Nephron (organoid): ENCODE measurements at regions not wholly inside any gene's neighbourhood (a gene's known extent, or its start where the extent isn't known, plus 50 kb on each side); places are given as distances from the start of the nearest gene placed in this dataset.

Experiments
- H3K27ac Mint-ChIP-seq, 3 experiments: 2 replicates each; pipeline ENCODE4 v1.8.0; 2020; ENCODE audit warnings: mixed read lengths in 3 of 3, mild to moderate bottlenecking in 2 of 3, moderate library complexity in 1 of 3
- H3K27me3 Mint-ChIP-seq: 2 replicates; pipeline ENCODE4 v1.8.0; 2021; ENCODE audit warnings: low read depth, mild to moderate bottlenecking, moderate library complexity, mixed read lengths
- H3K36me3 Mint-ChIP-seq: 2 replicates; pipeline ENCODE4 v1.8.0; 2020; ENCODE audit warnings: low read depth, mixed read lengths
- H3K4me1 Mint-ChIP-seq: 2 replicates; pipeline ENCODE4 v1.8.0; 2020; ENCODE audit warnings: mixed read lengths
- H3K4me3 Mint-ChIP-seq, 3 experiments: 2 replicates each; pipeline ENCODE4 v1.8.0; 2020; ENCODE audit warnings: mild to moderate bottlenecking in 3 of 3, mixed read lengths in 3 of 3, moderate library complexity in 2 of 3
- H3K9me3 Mint-ChIP-seq: 2 replicates; pipeline ENCODE4 v1.8.0; 2020; ENCODE audit warnings: mixed read lengths
- CTCF ChIP-seq, 3 experiments: fragments of 200-600 bp; sonication (generic); IDR thresholded peaks; one replicate each; pipeline ENCODE4 v1.5.0; 2021; ENCODE audit warnings: antibody characterized with exemption in 3 of 3; ENCODE audit not compliant: unreplicated experiment in 3 of 3

GRCh38 chr2:22628221-22628620 is 756.8 kb upstream of the KLHL29 start:
- Mint-ChIP-seq H3K4me1 (no peaks in the 10 kb centered on the region), H3K9me3 (peaks cover 5% of the 10 kb centered on the region), H3K27me3 (peaks cover 13% of the 10 kb centered on the region), H3K4me3 (no peak overlapping the region), H3K36me3 (no peaks in the 10 kb centered on the region), H3K27ac (no peak overlapping the region)
- TF ChIP-seq CTCF (IDR thresholded peaks at IDR 0.05; ENCODE audit: unreplicated experiment in 3 of 3): no peak

DNA sequence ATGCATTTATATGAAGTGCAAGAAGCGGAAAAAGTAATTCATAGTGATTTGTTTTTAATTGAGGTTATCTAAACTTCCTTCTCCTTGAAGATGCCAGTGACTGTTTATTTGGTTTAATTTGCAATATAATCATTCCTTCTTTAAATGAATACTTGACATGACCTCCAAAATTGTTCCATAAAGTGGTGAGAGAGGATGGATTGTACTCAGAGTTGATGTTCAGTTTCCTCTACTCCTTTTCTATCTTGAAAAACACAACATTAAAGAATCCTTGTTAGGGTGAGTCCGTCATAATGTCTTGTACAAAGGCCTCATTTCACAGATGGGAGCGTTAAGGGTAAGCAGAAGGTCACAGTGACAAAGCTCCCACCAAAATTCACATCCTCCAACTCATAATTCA is 756.1 kb upstream of the KLHL29 start:
- Mint-ChIP-seq H3K36me3 (no peaks in the 10 kb centered on the region), H3K4me3 (no peak overlapping the region), H3K4me1 (no peaks in the 10 kb centered on the region), H3K27ac (no peak overlapping the region), H3K9me3 (peaks cover 5% of the 10 kb centered on the region), H3K27me3 (peaks cover 13% of the 10 kb centered on the region)
- TF ChIP-seq CTCF (IDR thresholded peaks at IDR 0.05; ENCODE audit: unreplicated experiment in 3 of 3): no peak

DNA sequence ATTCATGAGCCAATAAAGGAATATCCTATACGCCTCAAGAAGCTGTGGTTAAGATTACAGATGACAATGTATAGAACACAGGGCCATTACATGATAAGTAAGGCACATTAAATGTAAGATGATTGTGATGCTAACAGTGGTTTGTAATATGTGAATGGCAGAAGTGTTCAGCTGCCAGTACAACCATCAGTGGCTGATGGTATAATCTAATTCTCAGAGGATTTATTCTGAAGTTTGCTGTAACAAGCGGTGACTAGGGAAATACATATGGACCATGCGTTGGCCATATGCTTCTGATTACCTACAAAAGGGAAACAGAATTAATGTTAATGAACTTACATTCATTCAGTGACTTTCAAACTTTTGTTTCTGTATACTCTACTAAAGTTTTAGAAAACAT is 750.8 kb upstream of the KLHL29 start:
- no peak for TF ChIP-seq CTCF (IDR thresholded peaks at IDR 0.05; ENCODE audit: unreplicated experiment in 3 of 3)
- Mint-ChIP-seq H3K9me3 (peaks cover 5% of the 10 kb centered on the region), H3K4me1 (peaks cover 5% of the 10 kb centered on the region), H3K4me3 (no peak overlapping the region), H3K27me3 (peaks cover 15% of the 10 kb centered on the region), H3K36me3 (no peaks in the 10 kb centered on the region), H3K27ac (no peak overlapping the region)

GRCh38 chr2:22656426-22656825 is 728.6 kb upstream of the KLHL29 start:
- TF ChIP-seq CTCF (IDR thresholded peaks at IDR 0.05; ENCODE audit: unreplicated experiment in 3 of 3): no peak
- H3K36me3 Mint-ChIP-seq: no peaks in the 10 kb centered on the region
- H3K4me1 Mint-ChIP-seq: no peaks in the 10 kb centered on the region
- no peak overlapping the region for H3K27ac Mint-ChIP-seq
- no peak overlapping the region for H3K4me3 Mint-ChIP-seq
- H3K9me3 Mint-ChIP-seq: peaks cover 13% of the 10 kb centered on the region
- peaks cover 2% of the 10 kb centered on the region for H3K27me3 Mint-ChIP-seq

GRCh38 chr2:22673529-22673928 is 711.5 kb upstream of the KLHL29 start:
- Mint-ChIP-seq H3K36me3 (no peaks in the 10 kb centered on the region), H3K9me3 (no peaks in the 10 kb centered on the region), H3K4me3 (no peak overlapping the region), H3K27ac (no peak overlapping the region), H3K4me1 (no peaks in the 10 kb centered on the region), H3K27me3 (no peaks in the 10 kb centered on the region)
- TF ChIP-seq CTCF (IDR thresholded peaks at IDR 0.05; ENCODE audit: unreplicated experiment in 3 of 3): no peak

DNA sequence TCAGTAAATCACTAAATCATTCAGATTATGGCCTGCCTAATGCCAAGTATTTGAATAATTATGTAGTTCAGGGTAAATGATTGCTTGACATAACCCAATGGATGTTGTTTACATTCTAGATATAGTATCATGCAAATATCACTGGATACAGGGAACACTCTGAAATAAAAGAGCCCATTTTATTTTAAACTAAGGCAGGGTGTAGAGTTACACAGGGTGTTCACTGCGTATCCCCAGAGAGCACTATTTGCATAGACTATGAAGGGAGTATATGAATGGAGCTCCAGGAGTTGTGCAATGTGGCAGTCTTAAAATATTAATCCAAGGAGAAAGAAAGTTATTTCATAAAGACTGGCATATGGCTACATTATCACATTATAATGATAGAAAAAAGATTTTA is 701.1 kb upstream of the KLHL29 start:
- Mint-ChIP-seq H3K4me3 (no peak overlapping the region), H3K4me1 (no peaks in the 10 kb centered on the region), H3K27ac (no peak overlapping the region), H3K27me3 (no peaks in the 10 kb centered on the region), H3K9me3 (no peaks in the 10 kb centered on the region), H3K36me3 (no peaks in the 10 kb centered on the region)
- TF ChIP-seq CTCF (IDR thresholded peaks at IDR 0.05; ENCODE audit: unreplicated experiment in 3 of 3): no peak
